ENCODE measurements at regions not wholly inside any gene's neighbourhood (a gene's known extent, or its start where the extent isn't known, plus 50 kb on each side); places are given as distances from the start of the nearest gene placed in this dataset.
"Not testable (repeated sequence)": the region's sequence is repeated elsewhere in the genome, so short reads cannot be mapped to it uniquely, and the experiment has no call there.

DNA sequence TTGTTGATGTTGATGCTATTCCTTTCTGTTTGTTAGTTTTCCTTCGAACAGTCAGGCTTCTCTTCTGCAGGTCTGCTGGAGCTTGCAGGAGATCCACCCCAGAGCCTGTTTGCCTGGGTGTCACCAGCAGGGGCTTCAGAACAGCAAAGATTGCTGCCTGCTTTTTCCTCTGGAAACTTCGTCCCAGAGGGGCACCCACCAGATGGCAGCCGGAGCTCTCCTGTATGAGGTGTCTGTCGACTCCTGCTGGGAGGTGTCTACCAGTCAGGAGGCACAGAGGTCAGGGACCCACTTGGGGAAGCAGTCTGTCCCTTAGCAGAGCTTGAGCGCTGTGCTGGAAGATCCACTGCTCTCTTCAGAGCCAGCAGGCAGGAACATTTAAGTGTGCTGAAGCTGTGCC lies 303.2 kb downstream of the ZIC1 start:
- no peak for DNase-seq (ENCODE audit: low read depth)
- no peak overlapping the region for H3K4me3 ChIP-seq (ENCODE audit: low read length)
- TF ChIP-seq, protein P1, sequence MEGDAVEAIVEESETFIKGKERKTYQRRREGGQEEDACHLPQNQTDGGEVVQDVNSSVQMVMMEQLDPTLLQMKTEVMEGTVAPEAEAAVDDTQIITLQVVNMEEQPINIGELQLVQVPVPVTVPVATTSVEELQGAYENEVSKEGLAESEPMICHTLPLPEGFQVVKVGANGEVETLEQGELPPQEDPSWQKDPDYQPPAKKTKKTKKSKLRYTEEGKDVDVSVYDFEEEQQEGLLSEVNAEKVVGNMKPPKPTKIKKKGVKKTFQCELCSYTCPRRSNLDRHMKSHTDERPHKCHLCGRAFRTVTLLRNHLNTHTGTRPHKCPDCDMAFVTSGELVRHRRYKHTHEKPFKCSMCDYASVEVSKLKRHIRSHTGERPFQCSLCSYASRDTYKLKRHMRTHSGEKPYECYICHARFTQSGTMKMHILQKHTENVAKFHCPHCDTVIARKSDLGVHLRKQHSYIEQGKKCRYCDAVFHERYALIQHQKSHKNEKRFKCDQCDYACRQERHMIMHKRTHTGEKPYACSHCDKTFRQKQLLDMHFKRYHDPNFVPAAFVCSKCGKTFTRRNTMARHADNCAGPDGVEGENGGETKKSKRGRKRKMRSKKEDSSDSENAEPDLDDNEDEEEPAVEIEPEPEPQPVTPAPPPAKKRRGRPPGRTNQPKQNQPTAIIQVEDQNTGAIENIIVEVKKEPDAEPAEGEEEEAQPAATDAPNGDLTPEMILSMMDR (conservative IDR thresholded peaks at IDR 0.05; ENCODE audit: low read depth, low read length), result no peak

DNA sequence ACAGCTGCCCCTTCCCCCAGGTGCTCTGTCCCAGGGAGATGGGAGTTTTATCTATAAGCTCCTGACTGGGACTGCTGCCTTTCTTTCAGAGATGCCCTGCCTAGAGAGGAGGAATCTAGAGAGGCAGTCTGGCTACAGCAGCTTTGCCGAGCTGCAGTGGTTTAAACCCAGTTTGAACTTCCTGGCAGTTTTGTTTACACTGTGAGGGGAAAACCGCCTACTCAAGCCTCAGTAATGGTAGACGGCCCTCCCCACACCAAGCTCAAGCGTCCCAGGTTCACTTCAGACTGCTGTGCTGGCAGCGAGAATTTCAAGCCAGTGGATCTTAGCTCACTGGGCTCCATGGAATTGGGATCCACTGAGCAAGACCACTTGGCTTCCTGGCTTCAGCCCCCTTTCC lies 303.6 kb downstream of the ZIC1 start:
- H3K4me3 ChIP-seq (ENCODE audit: low read length), result not testable (repeated sequence)

DNA sequence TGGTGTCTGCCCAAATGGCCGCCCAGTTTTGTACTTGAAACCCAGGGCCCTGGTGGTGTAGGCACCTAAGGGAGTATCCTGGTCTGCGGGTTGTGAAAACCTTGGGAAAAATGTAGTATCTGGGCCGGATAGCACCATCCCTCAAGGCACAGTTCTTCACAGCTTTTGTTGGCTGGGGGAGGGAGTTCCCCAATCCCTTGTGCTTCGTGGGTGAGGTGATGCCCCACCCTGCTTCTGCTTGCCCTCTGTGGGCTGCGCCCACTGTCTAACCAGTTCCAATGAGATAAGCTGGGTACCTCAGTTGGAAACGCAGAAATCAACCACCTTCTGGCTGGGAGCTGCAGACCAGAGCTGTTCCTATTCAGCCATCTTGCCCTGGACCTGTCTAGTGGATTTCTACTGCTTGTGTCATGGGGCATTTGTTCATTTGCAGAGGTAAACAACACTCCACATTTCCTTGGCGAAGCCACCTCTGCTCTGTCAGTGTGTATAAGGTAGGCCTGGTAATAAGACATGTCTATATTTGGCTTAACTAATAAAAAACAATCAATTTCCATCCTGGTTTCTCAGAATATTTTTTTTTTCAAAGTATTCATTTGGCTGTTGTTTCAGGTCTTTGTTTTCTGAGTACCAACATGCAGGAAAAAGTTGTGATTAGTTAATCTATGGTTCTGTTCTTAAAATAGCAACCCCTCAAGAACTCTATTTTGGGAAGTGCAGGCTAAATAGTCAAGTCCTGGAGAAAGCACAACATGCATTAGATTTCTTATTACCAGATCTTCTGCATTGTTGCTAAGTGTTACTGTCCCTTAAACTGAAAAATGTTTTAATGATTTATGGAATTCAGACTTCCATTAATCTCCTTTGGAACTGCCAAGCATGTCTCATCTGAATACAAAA lies 304.3 kb downstream of the ZIC1 start:
- TF ChIP-seq, protein P1 (conservative IDR thresholded peaks at IDR 0.05; ENCODE audit: low read depth, low read length), result no peak
- no peak for DNase-seq (ENCODE audit: low read depth)
- no peak overlapping the region for H3K4me3 ChIP-seq (ENCODE audit: low read length)

More for the DNA sequence above, 303.6 kb downstream of the ZIC1 start:
- DNase-seq (ENCODE audit: low read depth), result not testable (repeated sequence)

DNA sequence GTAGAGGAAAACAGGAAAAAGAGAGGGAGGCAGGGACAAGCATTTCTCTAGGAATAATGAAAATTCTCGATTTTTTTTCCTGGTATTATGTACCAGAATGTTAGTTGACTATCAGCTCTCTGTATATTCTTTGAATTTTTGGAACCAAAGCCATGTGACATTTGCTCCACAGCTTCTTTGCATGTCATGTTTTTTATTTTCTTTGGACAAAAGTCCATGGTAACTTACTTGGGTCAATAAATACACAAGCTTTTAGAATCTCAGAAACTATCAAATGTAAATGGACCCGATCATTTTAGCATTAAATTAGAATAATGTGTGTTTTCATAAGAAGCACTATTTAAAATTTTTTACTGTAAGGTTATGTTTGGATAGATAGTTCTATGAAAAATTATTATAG lies 320.5 kb downstream of the ZIC1 start:
- TF ChIP-seq, protein P1 (conservative IDR thresholded peaks at IDR 0.05; ENCODE audit: low read depth, low read length), result no peak
- no peak for DNase-seq (ENCODE audit: low read depth)
- H3K4me3 ChIP-seq (ENCODE audit: low read length), result no peak overlapping the region

- no peak overlapping the region for H3K4me3 ChIP-seq (ENCODE audit: low read length)
- no peak for DNase-seq (ENCODE audit: low read depth)
- TF ChIP-seq, protein P1 (conservative IDR thresholded peaks at IDR 0.05; ENCODE audit: low read depth, low read length), result no peak
These were observed 321.1 kb downstream of the ZIC1 start for GRCh38 chr3:147730284-147730683.

GRCh38 chr3:147733217-147733616 lies 324.1 kb downstream of the ZIC1 start:
- TF ChIP-seq, protein P1 (conservative IDR thresholded peaks at IDR 0.05; ENCODE audit: low read depth, low read length), result no peak
- no peak overlapping the region for H3K4me3 ChIP-seq (ENCODE audit: low read length)
- no peak for DNase-seq (ENCODE audit: low read depth)

- no peak overlapping the region for H3K4me3 ChIP-seq (ENCODE audit: low read length)
- DNase-seq (ENCODE audit: low read depth), result no peak
- TF ChIP-seq, protein P1 (conservative IDR thresholded peaks at IDR 0.05; ENCODE audit: low read depth, low read length), result no peak
These were observed 326.5 kb downstream of the ZIC1 start for GRCh38 chr3:147735616-147736015.
